Activated T-cell treated with anti-CD3 and anti-CD28 coated beads, Interleukin-2, amount 50 U/mL, for 72 hours (primary cell): ENCODE measurements at regions not wholly inside any gene's neighbourhood (a gene's known extent, or its start where the extent isn't known, plus 50 kb on each side); places are given as distances from the start of the nearest gene placed in this dataset.
A peak's percentile ranks its signal among the peaks of the same experiment; 100 is the strongest.

ENCODE experiments used
- ATAC-seq, 2 donors: fragments of 150-1000 bp; cut with Tn5 transposase; replicated peaks in 1 of 2; 2 replicates each; pipeline ENCODE4 v1.10.0; 2021; ENCODE audit warnings: moderate library complexity in 2 of 2, mild to moderate bottlenecking in 1 of 2
- DNase-seq, 2 donors: peaks; one replicate each; pipeline ENCODE4 v3.0.0; 2021 to 2022; ENCODE audit warnings: mixed read lengths in 1 of 2
- H3K27ac Mint-ChIP-seq: one replicate; pipeline ENCODE4 v1.8.0; 2022; ENCODE audit warnings: mild to moderate bottlenecking, moderate library complexity, mixed read lengths
- H3K27me3 Mint-ChIP-seq: one replicate; pipeline ENCODE4 v1.8.0; 2022; ENCODE audit warnings: low read depth, mixed read lengths
- H3K36me3 Mint-ChIP-seq, 2 donors: one replicate each; pipeline ENCODE4 v1.8.0; 2022; ENCODE audit warnings: mixed read lengths in 2 of 2, mild to moderate bottlenecking in 1 of 2; ENCODE audit not compliant: insufficient read depth in 2 of 2
- H3K4me1 Mint-ChIP-seq: one replicate; pipeline ENCODE4 v1.8.0; 2022; ENCODE audit warnings: low read depth, mixed read lengths
- H3K4me3 Mint-ChIP-seq, 2 donors: one replicate each; pipeline ENCODE4 v1.8.0; 2022; ENCODE audit warnings: mild to moderate bottlenecking in 2 of 2, mixed read lengths in 2 of 2, moderate library complexity in 2 of 2
- H3K9me3 Mint-ChIP-seq, 2 donors: one replicate each; pipeline ENCODE4 v1.8.0; 2022; ENCODE audit warnings: mixed read lengths in 2 of 2

DNA sequence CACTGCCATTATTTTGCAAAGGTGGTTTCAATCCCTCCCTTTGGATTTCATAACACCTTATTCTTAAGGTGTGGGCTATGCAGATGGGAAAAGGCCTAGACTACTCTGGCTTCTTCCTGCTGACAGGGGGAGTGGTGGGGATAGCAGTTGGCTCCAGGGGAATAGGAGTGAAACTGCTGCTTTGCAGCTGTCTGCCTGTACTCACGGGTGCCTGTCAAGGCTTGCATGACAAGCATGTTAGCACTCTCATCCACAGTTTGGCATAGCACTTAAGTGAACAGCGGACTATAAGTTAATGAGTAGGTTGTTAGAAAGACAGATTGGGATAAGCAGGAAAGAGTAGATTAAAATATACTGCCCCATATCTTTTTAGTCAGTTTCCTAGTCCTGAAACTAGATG is 287.5 kb upstream of the DAB1 start:
- Mint-ChIP-seq H3K27ac (no peak overlapping the region), H3K9me3 (no peaks in the 10 kb centered on the region), H3K27me3 (no peaks in the 10 kb centered on the region), H3K36me3 (no peaks in the 10 kb centered on the region), H3K4me1 (no peaks in the 10 kb centered on the region), H3K4me3 (no peak overlapping the region)
- no peak for ATAC-seq
- no peak for DNase-seq

DNA sequence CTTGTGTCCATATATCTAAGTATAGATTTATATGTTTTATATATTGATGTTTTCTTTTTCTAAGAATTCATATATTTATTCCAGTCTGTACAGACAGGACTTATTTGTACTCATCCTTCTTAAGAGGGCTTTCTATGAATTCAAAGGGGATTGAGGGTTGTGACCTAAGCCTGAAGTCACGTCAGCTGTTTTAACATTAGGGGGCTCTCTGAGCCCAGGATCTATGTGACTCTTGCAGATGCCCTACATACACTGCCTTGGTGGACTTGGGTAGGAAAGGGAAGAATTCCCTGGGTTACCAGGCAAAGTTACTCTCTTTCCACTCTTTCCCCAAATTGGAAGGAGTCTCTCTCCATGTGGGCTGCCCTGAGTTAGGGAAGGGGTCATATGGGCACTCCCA is 283.8 kb upstream of the DAB1 start:
- H3K9me3 Mint-ChIP-seq = no peaks in the 10 kb centered on the region
- no peaks in the 10 kb centered on the region for H3K36me3 Mint-ChIP-seq
- H3K27me3 Mint-ChIP-seq = no peaks in the 10 kb centered on the region
- H3K4me3 Mint-ChIP-seq = no peak overlapping the region
- H3K4me1 Mint-ChIP-seq = no peaks in the 10 kb centered on the region
- DNase-seq (no peak), ATAC-seq (no peak)
- no peak overlapping the region for H3K27ac Mint-ChIP-seq

DNA sequence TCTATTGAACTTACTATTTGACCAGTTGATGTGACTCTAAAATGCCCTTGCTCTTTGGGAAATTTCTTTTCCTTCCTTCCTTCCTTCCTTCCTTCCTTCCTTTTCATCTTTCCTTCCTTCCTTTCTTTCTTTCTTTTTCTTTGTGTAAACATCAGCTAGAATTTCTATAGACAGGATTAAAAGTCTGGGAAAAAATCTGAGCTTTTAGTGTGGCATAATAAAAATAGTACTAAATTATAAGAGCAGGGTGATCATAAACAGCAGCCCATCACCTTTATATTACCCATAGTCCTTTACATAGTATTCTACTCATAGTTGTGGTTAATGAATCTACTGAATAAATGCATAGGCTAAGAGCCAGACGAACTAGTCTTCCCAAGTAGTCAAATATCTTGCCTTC is 281.0 kb upstream of the DAB1 start:
- Mint-ChIP-seq H3K9me3 (no peaks in the 10 kb centered on the region), H3K4me1 (no peaks in the 10 kb centered on the region), H3K27me3 (no peaks in the 10 kb centered on the region), H3K4me3 (no peak overlapping the region), H3K27ac (no peak overlapping the region), H3K36me3 (no peaks in the 10 kb centered on the region)
- no peak for ATAC-seq
- DNase-seq = no peak

GRCh38 chr1:57704231-57704630 is 280.4 kb upstream of the DAB1 start:
- ATAC-seq (no peak), DNase-seq (no peak)
- H3K36me3 Mint-ChIP-seq = no peaks in the 10 kb centered on the region
- H3K27ac Mint-ChIP-seq = no peak overlapping the region
- H3K27me3 Mint-ChIP-seq = no peaks in the 10 kb centered on the region
- no peaks in the 10 kb centered on the region for H3K9me3 Mint-ChIP-seq
- no peak overlapping the region for H3K4me3 Mint-ChIP-seq
- no peaks in the 10 kb centered on the region for H3K4me1 Mint-ChIP-seq

GRCh38 chr1:57696904-57697303 is 273.0 kb upstream of the DAB1 start:
- Mint-ChIP-seq H3K27me3 (no peaks in the 10 kb centered on the region), H3K9me3 (peaks cover 2 to 4% of the 10 kb centered on the region in 2 donors), H3K36me3 (peaks cover 0 to 4% of the 10 kb centered on the region in 2 donors), H3K4me3 (no peak overlapping the region), H3K4me1 (no peaks in the 10 kb centered on the region), H3K27ac (no peak overlapping the region)
- no peak for ATAC-seq
- DNase-seq = no peak

DNA sequence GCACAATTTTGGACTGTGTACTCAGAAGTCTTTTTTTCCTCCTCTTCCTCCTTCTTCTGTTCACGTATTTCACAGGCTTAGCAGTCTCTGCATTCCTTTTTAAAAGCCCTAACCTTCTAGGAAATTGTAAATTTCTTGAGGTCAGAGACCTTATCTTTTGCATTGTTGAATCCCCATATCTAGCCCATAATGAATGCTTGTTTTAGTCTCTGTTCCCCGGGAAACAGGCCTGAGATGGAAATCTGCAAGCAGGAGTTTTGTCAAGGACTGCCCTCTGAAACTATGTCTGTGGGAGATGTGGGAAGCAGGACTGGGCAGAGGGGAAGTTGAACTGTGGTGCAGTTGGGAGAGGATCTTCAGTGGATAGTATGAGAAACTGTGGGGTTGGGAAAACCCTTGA is 272.2 kb upstream of the DAB1 start:
- no peak for DNase-seq
- no peak overlapping the region for H3K27ac Mint-ChIP-seq
- peaks cover 0 to 4% of the 10 kb centered on the region in 2 donors for H3K36me3 Mint-ChIP-seq
- no peaks in the 10 kb centered on the region for H3K4me1 Mint-ChIP-seq
- H3K9me3 Mint-ChIP-seq = peaks cover 2 to 4% of the 10 kb centered on the region in 2 donors
- no peaks in the 10 kb centered on the region for H3K27me3 Mint-ChIP-seq
- H3K4me3 Mint-ChIP-seq = no peak overlapping the region
- no peak for ATAC-seq

- no peaks in the 10 kb centered on the region for H3K4me1 Mint-ChIP-seq
- H3K36me3 Mint-ChIP-seq = peaks cover 0 to 4% of the 10 kb centered on the region in 2 donors
- peaks cover 13 to 16% of the 10 kb centered on the region in 2 donors for H3K9me3 Mint-ChIP-seq
- DNase-seq = no peak
- H3K27me3 Mint-ChIP-seq = no peaks in the 10 kb centered on the region
- no peak overlapping the region for H3K27ac Mint-ChIP-seq
- no peak for ATAC-seq
- H3K4me3 Mint-ChIP-seq = no peak overlapping the region
Measured at GRCh38 chr1:57686306-57686705, 262.4 kb upstream of the DAB1 start.

DNA sequence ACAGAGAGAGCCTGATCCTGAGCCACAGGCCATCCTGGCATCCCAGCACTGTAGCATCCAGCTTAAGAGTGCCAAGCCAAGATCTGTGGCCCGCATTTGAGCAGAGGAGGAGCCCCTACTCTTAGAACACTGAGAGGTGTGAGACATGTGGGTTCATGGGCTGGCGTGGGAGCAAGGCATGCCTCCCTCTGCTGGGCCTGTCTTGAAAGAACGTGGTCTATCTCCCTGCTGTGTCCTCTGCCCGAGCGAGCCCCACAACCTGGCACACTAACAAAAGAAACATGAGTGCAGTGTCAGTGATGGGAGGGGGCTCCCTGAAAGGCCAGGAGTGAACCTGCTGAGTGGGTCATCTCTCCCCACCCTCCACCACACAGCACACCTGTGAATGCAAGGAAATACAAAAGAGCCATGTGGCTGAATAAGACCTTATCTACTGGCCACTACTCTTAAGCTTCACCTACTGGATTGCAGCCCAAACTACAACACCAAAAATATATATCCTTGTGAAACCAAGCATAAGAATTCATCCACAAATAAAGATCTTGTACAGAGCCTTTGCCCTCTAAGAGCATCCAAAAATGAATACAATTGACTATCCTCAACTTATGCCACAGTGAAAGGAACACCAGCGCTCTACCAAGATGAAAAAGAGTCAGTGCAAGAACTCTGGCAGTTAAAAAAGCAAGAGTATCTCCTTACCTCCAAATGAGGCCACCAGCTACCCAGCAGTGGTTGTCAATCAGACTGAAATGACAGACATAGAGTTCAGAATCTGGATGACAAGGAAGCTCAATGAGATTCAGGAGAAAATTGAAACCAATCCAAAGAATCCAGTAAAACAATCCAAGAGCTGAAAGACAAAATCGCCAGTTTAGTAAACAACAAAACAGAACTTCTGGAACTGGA is 259.4 kb upstream of the DAB1 start:
- no peak overlapping the region for H3K4me3 Mint-ChIP-seq
- peaks cover 0 to 2% of the 10 kb centered on the region in 2 donors for H3K36me3 Mint-ChIP-seq
- ATAC-seq = no peak
- H3K9me3 Mint-ChIP-seq = peaks cover 6 to 8% of the 10 kb centered on the region in 2 donors
- H3K27me3 Mint-ChIP-seq = no peaks in the 10 kb centered on the region
- H3K27ac Mint-ChIP-seq = no peak overlapping the region
- no peaks in the 10 kb centered on the region for H3K4me1 Mint-ChIP-seq
- no peak for DNase-seq

DNA sequence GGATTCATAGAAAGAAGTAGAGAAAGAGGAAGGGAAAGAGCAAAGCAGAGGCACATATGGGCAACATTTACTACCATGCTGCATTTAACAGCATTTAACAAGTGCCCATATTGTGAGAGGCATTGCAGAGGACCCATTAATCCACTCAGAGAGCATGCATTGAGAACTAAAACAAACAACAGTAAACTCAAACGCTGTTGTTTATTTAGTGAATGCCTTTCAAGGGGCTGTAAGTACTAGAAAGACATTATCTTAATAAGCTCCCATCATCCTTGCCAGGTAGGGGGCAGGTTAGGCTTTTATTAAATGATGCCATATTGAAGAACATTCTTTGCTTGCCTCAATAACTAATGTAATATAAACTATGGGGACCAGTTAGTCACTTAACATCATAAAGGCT is 254.3 kb upstream of the DAB1 start:
- no peak for ATAC-seq

DNA sequence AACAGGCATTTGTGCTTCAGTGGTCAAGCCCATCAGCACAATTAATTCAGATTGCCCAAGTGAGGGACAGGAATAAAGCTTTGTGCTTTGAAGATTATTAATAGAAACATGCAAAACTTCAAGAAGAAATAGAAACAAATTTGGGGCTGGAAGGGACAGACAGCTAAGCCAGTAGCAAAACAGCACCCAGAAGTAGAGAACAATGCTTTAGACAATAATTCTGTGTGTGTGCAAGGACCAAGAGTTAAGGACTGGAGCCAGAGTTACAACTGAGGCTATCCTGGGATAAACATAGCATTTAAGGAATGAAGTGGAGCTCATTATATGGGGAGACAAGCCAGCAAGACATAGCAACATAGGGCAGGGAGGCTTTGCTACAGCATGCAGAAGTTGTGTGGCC is 251.9 kb upstream of the DAB1 start:
- DNase-seq = no peak
- Mint-ChIP-seq H3K27me3 (no peaks in the 10 kb centered on the region), H3K9me3 (peaks cover 0 to 1% of the 10 kb centered on the region in 2 donors), H3K4me1 (no peaks in the 10 kb centered on the region), H3K4me3 (no peak overlapping the region), H3K36me3 (no peaks in the 10 kb centered on the region), H3K27ac (no peak overlapping the region)
- ATAC-seq = no peak

More for the DNA sequence above, 254.3 kb upstream of the DAB1 start:
- Mint-ChIP-seq H3K27ac (no peak overlapping the region), H3K36me3 (no peaks in the 10 kb centered on the region), H3K4me1 (no peaks in the 10 kb centered on the region), H3K9me3 (peaks cover 1 to 4% of the 10 kb centered on the region in 2 donors), H3K27me3 (no peaks in the 10 kb centered on the region), H3K4me3 (no peak overlapping the region)
- DNase-seq = no peak

- Mint-ChIP-seq H3K4me3 (no peak overlapping the region), H3K27ac (peak overlapping the region; percentile 74), H3K9me3 (peaks cover 0 to 1% of the 10 kb centered on the region in 2 donors), H3K27me3 (no peaks in the 10 kb centered on the region), H3K36me3 (no peaks in the 10 kb centered on the region), H3K4me1 (no peaks in the 10 kb centered on the region)
- no peak for ATAC-seq
- DNase-seq = no peak
Measured at GRCh38 chr1:57674801-57675200, 250.9 kb upstream of the DAB1 start.

DNA sequence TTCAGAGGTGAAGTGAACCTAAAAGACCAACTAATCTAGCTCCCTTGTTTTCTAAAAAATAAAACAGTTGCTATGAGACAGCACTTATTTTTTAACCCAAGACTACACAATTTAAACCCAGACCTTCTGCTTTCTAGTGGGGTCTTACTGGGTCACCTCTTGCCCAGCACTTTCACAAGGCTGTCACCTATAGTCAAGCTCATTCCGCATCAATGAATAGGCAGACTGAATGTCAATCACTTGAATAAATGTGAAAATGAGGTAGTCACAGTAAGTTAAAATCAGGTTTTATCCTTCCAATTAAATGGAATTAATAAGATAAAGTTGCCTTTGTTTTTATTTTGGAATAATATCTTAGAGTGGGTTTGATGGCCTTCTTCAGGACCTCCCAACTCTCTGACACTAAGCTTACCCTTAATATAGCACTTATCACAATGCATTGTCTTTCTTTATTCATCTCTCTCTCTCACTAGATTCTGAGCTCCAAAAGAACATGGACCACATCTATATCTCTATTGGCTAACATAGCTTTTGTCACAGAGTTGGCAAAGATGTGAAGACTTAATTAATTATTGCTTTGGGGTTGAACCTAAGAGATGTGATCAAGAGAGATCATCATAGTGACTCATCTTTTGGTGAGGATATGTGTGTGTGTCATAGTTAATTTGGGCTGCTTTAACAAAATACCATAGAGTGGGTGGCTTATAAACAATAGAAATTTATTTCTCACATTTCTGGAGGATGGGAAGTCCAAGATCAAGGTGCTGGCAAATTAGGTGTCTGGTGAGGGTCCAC is 248.7 kb upstream of the DAB1 start:
- DNase-seq (no peak), ATAC-seq (no peak)
- Mint-ChIP-seq H3K27ac (no peak overlapping the region), H3K27me3 (no peaks in the 10 kb centered on the region), H3K9me3 (peaks cover 0 to 1% of the 10 kb centered on the region in 2 donors), H3K4me3 (no peak overlapping the region), H3K36me3 (no peaks in the 10 kb centered on the region), H3K4me1 (no peaks in the 10 kb centered on the region)

GRCh38 chr1:57671750-57672149 is 247.9 kb upstream of the DAB1 start:
- Mint-ChIP-seq H3K4me1 (no peaks in the 10 kb centered on the region), H3K4me3 (no peak overlapping the region), H3K27me3 (no peaks in the 10 kb centered on the region), H3K9me3 (no peaks in the 10 kb centered on the region), H3K27ac (no peak overlapping the region), H3K36me3 (no peaks in the 10 kb centered on the region)
- no peak for ATAC-seq
- DNase-seq = no peak
